ENCODE measurements at regions not wholly inside any gene's neighbourhood (a gene's known extent, or its start where the extent isn't known, plus 50 kb on each side); places are given as distances from the start of the nearest gene placed in this dataset.

DNA sequence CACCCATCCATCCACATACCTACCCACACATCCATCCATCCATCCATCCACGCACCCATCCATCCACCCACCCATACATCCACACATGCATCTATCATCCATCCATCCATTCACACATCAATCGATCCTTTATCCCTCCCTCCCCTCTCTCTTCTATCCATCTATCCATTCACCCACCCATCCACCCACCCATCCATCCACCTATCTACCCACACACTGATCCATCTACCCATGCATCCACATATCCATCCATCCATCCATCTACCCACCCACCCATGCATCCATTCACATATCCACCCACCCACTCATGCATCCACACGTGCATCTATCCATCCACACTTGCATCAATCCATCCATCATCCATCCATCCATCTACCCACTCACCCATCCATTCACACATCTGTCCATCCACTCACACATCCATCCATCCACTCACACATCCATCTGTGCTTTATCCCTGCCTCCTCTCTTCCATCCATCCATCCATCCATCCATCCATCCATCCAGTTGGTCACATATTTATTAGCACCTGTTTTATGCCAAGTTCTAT lies 366.1 kb downstream of the CTTN start:
- DNase-seq (ENCODE audit: low read depth in 2 of 2) = no peak

DNA sequence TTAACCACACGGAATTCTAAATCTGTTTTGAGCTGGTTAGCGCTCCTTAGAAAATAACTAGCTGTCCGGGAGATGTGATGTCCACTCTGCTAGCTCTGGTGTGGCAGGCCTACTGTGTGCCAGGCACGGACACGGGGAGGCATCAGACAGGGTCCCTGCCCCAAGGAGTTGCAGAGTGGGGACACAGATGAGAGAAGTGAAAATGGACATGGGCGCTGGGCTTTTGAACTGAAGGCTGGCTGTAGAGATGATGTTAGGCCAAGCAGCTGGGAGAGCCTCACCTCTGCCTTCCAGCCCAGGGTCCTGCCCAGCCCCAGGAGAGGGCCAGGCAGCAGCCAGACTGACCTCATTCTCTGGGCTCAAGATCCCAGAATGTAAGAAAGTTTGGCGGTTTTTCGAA lies 368.6 kb downstream of the CTTN start:
- DNase-seq (ENCODE audit: low read depth in 2 of 2) = no peak

DNA sequence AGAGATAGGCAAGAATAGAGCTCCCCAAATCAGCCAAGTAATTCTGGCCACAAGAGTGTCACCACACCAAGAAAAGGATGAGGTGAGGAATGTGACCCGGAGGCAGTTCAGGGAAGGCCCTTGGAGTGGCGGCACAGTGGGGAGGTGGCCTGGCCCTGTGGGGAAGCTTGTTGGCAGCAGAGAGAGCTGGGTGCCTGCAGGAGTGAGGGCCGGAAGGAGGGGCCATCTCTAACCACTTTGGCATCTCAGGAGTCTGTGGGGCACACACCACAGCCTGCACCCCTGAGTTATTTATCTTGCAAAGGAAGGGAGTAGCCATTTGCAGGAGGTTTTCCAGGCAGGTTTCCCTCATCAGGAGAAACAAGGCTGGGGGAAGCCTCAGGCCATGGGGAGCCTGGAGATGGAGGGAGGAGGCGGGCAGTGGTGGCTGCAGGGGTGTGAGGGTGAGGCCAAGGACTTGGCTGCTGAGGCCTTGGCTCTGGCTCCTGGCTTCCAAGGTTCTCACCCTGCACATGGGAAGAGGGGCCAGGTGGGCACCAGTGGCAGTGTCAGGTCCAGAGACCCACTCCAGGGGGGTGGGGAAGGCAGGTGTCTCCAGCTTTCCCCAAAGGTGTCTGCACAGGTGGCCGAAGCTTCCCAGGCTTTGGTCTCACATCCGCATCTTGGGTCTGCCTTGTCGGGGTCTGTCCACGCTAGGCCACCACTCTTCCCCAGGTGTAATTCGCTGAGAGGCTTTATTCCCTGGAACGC lies 370.2 kb downstream of the CTTN start:
- DNase-seq (ENCODE audit: low read depth in 2 of 2) = no peak

DNA sequence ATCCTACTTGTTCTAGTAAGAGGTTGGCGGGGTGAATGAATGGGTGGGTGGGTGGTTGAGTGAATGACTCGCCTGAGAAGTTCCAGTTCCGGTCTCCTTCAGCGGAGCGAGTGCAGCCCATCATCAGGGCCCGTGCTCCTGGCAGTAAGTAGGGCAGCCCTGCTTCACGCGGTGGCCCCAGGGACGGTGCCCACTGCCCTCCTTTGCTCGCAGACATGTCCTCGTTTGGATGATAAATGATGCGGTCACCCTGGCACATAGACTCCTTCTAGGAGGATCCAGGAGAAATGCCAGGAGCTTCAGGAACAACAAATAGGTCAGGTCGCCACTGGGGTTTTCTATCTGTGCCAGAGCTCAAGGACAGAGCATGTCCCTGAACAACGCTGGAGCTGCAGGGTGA lies 370.8 kb downstream of the CTTN start:
- no peak for DNase-seq (ENCODE audit: low read depth in 2 of 2)

GRCh38 chr11:70769521-70769920 lies 371.2 kb downstream of the CTTN start:
- DNase-seq (ENCODE audit: low read depth in 2 of 2) = no peak

- no peak for DNase-seq (ENCODE audit: low read depth in 2 of 2)
These were observed 373.0 kb downstream of the CTTN start for GRCh38 chr11:70771099-70771885.

- no peak for DNase-seq (ENCODE audit: low read depth in 2 of 2)
These were observed 374.6 kb downstream of the CTTN start for GRCh38 chr11:70772950-70773349.

DNA sequence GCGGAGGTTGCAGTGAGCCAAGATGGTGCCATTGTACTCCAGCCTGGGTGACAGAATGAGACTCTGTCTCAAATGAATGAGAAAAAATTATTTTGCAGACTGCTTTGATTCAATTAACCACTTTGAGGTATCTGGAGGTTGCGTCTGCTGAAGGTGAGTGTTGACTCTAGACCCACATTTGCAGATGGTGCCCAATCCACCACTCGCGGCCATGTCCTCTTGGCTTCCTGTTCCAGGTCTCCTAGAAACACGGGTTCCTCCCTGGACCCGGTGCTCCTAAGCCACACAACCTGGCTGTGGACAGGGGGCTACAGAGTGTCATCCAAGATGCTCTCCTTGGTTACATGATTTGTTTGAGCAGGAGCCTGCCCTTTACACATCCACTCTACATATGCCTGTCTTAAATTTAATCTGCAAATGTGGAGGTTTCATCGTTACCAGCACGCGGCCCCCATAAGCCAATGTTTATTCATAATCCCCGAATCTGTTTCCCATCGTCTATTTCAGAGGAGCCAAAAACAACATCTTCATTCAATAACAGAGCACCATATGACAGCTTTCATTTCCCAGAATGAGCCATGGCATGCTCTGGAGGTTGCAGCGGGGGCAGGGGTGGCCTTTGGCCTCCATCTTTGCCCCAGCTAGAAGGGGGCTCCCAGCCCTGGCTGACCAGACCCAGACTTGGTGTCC lies 377.2 kb downstream of the CTTN start:
- DNase-seq (ENCODE audit: low read depth in 2 of 2) = no peak

- no peak for DNase-seq (ENCODE audit: low read depth in 2 of 2)
These were observed 378.7 kb downstream of the CTTN start for GRCh38 chr11:70776914-70777532.

DNA sequence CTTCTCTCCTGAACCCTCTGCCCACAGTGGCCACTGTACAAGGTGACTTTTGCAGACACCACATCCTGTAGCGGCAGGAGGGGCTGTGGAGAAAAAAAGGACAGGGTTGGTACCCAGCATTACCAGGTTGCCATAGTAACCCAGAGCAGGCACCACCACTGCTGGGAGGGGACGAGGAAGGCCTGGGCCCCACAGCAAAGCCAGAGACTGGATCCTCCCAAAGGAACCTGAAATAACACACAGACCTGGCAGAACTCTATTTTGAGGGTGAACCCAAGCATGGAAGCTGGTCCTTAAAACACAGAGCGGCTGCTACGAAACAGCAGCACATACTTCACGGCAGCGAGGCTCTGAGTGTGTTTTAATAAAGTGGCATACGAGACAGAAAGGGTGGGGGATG lies 380.6 kb downstream of the CTTN start:
- no peak for DNase-seq (ENCODE audit: low read depth in 2 of 2)

DNA sequence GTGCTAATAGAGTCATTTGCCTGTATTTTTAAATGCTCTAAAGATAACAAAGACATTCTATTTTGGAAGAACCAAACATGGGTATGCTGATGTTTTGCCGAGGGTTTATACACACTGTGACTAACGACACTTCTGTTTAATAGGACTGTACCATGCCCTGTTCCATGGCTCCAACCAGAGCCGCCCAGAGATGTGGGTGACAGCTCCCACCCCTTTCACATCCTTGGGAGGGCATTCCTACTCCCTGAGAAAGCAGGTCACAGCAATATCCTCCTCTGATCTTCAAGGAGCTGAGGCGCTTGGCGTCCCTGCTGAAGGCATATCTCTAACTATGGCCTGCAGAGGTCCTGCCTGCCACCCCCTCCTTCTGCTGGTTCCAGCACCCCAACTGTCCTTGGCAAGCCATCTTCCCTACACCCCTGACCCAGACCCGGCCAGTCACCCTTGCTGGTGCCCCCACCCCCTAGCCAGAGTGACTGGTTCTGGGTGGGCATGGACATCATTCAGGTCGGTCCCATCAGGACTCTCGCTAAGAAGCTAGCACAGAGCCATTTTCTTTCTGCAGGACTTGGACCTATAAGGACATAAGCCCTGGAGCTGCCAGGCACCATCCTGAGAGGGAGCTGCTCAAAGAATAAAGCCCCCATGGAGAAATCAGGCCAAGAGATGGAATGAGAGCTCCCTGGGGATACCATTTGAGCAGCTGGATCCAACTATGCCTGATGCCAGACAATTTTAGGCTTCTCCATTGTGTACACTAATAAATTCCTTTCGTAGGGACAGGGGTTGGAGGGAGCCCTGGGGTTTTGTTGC lies 381.3 kb downstream of the CTTN start:
- DNase-seq (ENCODE audit: low read depth in 2 of 2) = no peak

- no peak for DNase-seq (ENCODE audit: low read depth in 2 of 2)
These were observed 381.9 kb downstream of the CTTN start for GRCh38 chr11:70780246-70780535.

- no peak for DNase-seq (ENCODE audit: low read depth in 2 of 2)
These were observed 384.1 kb downstream of the CTTN start for GRCh38 chr11:70782401-70782913.

- no peak for DNase-seq (ENCODE audit: low read depth in 2 of 2)
These were observed 385.0 kb downstream of the CTTN start for GRCh38 chr11:70783356-70783755.

DNA sequence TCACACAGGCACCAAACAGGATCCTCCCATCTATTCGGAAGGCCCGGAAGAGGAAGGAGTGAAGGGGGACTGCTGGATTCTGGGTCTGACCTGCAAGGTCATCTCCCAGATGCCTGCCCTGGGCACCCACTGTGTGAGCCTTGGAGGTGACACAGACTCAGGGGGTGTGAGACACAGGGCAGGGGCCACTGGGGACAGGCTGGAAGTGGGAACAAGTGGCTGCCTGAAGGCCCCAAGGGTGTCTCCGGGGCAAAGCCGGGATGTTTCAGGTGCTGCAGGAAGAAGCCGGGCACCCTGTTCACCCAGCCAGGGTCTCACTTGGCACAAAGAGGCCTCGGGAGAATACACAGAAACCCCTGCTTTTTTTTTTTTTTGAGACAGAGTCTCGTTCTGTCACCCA lies 385.5 kb downstream of the CTTN start:
- no peak for DNase-seq (ENCODE audit: low read depth in 2 of 2)

GRCh38 chr11:70785372-70785771 lies 387.0 kb downstream of the CTTN start:
- DNase-seq (ENCODE audit: low read depth in 2 of 2) = no peak

GRCh38 chr11:70786021-70786665 lies 387.8 kb downstream of the CTTN start:
- no peak for DNase-seq (ENCODE audit: low read depth in 2 of 2)

DNA sequence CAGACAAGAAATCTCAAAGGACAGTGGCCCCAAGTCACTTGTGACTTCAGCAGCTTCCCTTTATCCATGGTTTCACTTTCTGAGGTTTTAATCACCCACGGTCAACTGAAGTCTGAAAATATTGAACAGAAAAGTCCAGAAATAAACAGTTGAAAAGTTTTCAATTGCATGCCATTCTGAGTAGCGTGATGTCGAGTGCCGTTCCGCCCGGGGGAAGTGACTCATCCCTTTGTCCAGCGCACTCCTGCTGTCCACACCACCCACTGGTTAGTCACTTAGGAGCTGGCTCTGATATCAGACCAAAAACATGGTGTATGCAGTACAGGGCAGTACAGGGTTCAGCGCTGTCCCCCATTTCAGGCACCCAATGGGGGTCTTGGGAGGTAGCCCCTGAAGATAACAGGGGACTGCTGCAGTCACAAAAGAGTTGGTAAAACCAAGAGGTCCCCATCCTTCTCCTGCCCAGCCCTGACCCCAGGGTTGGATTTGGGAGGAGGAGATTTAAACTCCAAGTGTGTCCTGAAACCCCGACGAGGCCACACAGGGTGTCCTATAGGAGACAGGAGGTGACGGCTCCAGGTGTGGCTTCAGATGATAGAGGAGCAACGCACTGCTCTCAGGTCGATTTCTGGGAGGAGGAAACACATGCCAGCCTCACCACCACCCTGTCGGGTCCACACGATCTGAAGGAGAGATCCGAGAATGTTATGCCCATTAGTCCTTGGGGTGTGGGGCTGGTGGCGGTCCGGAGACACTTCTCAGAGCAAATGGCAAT lies 390.1 kb downstream of the CTTN start:
- DNase-seq (ENCODE audit: low read depth in 2 of 2) = no peak

DNA sequence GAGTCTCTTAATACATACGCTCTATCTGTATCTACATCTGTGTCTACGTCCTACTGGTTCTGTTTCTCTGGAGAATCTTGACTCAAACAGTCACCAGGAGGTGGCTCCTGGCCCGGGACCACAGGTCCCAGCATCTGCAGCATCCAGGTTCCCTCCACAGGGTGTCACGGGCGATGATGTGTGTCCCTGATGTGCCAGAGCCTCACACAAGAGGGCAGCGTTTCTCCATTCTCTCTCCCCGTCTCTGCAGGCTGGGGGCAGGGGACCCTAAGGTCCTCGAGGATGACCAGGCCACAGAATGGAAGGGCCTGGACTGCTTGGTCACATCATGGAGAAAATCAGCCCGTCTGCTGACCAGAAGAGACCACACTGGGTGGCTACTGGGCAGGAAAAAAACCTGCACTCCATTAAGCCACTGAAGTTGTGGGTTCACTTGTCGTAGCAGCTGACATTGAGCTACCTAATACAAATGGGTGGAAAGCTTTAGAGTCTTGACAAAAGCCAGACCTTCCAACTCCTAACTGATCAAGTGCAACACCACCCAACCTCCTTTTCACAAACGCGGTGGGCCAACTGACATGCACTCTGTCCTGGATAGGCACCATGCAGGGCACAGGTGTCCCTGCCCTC lies 392.5 kb downstream of the CTTN start:
- no peak for DNase-seq (ENCODE audit: low read depth in 2 of 2)
